GM19452 (cell line): ENCODE measurements at regions not wholly inside any gene's neighbourhood (a gene's known extent, or its start where the extent isn't known, plus 50 kb on each side); places are given as distances from the start of the nearest gene placed in this dataset.

Experiments used
- ATAC-seq: cut with Tn5 transposase; IDR thresholded peaks from one replicate; pipeline ENCODE4 v1.9.1; 2021; ENCODE audit not compliant: unreplicated experiment

DNA sequence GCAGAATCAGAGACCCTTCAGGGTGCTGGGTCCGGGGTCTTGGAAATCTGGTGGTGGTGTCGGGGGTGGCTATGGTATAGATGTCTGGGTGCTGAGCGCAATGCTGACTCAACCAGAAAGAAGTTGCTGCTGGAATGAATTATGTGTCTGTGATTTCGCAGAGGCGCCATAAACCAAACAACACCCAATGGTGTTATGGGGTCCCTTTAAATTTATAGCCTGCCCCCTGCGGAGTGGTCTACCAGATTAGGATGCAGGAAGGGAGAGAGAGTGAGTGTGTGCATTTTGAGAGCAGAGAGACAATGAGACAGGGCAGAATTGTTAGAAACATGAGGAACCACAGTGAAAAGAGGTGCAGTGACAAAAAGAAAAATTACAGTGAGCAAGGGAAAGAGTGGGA, 100.7 kb upstream of the CDH11 start:
- no peak for ATAC-seq

DNA sequence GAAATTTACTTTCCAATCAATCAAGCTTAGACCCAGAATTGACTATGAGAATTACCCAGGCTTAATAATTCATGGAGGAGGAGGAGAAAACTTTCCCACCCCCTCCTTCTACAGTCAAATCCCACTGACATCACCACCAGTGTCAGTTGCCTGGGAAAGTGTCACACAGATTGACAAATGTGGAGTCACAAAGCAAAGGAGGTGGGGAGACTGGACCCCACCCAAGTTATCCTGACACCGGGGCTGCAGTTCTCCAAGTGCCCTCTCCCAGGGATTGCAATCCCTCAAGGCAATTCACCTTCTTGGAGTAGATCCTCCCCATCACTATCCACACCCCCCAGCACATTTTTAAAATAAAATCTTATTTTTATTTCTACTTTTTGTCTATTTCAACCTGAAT, 100.2 kb upstream of the CDH11 start:
- ATAC-seq, result no peak

DNA sequence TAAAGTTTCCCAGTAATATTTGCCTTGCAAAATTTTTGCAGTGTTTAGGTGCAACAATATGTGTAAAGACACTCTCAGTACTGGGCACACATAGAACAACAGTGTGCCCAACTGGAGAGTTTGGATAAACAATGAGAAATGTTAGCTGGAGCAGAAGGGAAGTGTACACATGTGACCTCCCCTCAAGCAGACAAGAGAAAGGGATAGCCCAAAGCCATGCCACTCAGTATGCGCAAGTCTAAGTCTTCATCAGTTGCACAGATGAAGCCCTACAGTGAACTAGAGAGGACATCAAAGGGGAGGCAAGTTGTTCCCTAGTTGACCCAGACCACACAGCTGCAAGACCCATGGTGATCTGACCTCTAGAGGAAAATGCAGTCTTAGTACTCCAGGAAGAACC, 97.9 kb upstream of the CDH11 start:
- ATAC-seq, result no peak

DNA sequence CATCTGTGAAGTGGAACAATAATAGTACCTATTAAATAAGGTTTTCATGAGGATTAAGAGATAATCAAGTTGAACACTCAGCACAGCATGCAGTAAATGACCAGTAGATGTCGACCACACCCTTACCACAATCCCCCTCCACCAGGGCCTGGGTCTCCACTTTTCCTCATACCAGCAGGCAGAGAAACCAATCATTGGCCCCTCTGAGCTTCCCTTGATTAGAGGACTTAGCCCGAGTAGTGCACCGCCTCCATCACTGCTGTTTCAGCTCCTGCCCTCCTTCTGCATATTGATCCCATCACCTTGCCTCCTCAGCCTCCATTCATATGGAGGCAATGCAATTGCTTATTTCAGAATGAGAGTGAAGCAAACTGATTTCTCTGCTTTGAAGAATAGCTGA, 96.5 kb upstream of the CDH11 start:
- no peak for ATAC-seq

DNA sequence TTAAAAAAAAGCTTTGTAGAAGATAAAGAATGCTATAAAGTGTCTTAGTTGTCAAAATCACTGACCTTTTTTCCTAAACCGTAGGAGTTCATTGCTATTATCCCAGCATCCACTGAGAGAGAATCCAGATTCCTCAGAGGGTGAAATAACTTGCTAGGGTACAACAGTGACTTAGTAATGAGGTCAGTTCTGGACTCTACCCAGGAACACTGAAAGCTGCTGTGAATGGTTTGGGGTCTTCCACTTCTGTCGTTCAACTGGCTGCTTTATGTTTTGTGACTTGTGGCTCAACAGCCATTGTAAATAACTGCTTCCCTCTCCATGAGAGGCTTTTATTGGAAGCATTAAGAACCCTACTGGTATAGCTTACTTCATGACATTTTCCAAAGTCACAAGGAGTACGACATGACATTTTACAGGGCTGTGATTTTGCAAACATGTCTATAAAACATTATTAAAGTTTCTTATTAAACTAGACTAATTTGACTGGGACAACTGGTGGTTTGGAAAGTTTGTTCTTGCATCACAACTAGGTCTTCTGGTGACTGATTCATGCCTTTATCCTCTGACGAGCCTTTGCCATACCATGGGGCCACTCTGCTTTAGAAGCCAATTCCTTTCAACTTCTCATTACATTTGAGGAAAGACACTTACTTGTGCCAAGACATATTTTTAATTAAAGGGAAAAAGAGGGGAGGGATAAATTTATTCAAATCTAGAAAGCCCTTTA, 92.2 kb upstream of the CDH11 start:
- no peak for ATAC-seq

DNA sequence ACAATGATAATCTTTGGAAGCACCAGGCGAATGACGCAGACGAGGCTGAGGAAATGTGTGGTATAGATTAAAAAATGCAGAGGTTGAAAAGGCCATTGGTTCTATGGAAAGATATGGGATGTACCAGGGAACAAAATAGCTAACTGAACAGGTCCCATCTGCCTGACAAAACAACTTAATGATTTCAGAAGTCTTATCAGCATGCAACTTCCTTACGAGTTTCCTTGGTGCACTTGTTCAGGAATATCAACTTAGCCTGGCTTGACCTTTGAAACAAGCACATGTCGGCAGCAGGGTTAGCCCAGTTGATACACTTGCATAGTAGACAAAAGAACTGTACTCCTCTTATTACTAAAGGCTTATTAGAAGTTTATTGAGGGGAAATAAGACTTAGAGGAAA, 90.9 kb upstream of the CDH11 start:
- no peak for ATAC-seq

DNA sequence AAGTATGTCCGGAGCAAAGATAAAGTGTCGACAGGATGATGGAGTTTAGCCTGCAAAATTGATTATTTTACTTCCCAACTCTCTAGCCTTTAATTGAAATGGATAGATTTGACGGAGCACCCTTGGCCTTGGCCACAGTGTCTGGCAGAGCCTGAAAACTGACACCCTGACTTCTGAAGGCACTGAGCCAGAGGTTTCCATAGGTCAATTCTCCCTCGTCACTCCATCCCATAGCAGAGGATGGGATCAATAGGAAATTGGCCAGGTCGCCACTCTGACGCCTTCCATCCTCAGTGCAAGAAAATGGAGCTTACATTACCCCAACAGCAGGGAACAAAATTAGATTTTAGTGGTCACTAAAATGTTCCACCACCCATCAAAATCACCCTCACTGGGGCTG, 90.4 kb upstream of the CDH11 start:
- ATAC-seq, result no peak

DNA sequence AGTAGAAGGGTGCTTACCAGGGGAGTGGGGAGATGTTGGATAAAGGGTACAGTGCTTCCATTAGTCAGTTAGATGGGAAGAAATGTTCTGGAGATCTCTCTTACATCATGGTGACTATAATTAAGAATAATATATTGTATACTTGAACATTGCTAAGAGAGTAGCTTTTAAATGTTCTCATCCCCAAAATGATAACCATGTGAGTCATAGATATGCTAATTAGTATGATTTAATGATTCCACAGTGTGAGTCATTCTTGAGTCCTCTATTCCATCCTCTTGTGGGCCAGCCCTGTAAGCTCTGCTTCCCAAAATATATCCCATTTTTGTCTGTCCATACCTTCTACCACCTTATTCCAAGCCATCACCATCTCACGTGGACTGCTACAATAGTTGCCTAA, 80.6 kb upstream of the CDH11 start:
- no peak for ATAC-seq

DNA sequence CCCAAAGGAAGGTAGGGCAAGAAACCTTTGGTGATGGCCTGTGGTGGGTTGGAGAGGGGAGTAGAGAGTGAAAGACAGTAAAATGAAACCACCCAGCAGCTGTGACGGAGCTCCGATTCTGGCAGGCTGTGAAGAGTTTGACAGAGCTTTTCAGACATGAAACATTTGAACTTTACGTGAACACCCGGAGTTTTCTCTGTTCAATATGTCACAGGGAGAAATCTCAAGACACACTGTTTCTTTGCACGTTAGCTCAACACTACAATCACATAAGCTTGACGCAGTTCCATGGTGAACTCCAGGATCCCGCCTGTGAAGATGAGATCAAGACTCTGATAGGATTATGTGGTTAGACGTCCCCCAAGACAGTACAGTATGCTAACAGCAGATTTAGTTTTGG, 79.6 kb upstream of the CDH11 start:
- ATAC-seq, result no peak

DNA sequence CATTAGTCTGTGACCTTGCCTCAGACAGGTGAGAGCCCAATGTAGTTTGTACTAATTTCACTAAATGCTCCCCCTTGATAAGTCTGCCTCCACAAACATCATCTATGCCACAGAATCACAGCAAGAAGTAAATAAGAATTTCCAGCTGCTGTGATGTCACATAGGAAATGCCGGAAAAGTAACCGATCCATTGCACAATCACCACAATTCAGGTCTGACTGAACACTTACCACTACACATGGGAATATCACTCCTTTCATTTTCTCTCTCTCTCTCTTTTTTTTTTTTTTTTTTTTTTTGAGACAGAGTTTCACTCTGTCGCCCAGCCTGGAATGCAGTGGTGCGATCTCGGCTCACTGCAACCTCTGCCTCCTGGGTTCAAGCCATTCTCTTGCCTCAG, 79.0 kb upstream of the CDH11 start:
- no peak for ATAC-seq

DNA sequence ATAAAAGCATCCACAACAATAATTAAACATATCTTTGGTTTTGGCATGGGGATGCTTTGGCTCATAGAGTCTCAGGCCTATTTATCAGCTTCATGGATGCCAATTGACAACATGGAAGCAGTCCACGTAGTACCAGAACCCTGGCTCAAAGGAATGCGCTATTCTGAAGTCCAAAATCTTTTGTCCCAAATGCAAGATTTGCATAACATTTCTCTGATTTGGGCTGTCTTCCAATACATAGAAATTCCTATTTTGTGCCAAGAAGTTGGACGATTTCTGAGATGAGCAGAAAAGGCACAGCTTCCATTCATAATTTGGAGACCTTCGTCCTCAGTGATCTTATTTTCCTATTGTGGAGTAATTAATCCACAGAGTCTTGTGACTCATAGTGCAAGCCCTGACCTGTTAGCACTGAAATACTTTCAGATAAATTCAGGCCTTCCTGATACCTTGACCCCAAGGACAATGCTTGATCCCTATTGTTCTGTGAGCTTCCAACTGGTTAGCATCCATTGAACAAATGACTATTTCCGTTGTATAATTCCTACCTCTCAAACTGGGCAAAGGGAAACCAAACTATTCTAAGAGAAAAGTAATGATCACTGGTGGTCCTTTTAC, 78.4 kb upstream of the CDH11 start:
- ATAC-seq, result no peak

DNA sequence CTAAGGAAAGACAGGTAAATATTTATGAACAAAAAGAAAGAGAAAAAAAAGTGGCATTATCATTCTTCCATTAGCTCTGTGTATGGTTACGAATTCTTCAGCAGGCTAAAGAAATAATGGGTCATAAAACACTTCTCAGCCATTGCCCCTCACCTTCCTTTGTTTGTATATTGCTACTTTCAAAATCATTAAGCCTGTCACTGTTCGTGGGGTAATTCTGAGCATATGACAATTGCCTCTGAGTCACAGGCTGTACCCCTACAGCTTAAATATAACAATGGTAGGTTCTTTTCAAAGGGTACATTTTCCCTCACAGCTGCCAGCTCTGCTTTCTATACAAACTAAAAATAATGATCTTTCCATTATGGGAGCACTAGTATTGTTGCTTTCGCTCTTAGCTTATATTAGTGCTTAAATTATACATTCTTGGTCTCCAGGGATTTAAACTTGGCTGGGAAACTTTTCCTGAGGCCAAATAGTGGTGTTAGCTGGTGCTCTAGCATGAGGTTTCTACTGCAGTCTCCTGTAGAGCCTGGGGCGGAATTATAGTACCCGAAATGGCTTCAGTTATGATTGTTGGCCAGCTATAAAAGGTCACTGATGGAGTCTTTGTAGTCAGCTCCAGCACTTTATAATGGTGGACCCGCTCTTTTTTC, 74.7 kb upstream of the CDH11 start:
- ATAC-seq, result no peak

DNA sequence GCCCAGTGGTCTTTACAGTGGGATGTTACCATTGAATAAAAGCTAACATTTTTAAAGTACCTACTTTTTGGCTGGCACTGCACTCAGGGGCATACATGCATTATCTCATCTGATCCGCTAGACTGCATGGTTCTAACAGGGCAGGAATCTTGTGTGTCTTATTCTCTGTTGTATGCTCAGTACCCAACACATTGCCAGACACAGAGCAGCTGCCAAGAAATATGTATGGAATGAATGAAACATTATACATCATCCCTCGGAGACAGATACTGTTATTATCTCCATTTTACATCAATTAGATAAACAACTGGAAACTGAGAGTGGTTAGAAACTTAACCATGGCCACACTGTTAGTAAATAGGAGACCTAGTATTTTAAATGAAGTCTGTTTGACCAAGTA, 74.1 kb upstream of the CDH11 start:
- ATAC-seq, result no peak

DNA sequence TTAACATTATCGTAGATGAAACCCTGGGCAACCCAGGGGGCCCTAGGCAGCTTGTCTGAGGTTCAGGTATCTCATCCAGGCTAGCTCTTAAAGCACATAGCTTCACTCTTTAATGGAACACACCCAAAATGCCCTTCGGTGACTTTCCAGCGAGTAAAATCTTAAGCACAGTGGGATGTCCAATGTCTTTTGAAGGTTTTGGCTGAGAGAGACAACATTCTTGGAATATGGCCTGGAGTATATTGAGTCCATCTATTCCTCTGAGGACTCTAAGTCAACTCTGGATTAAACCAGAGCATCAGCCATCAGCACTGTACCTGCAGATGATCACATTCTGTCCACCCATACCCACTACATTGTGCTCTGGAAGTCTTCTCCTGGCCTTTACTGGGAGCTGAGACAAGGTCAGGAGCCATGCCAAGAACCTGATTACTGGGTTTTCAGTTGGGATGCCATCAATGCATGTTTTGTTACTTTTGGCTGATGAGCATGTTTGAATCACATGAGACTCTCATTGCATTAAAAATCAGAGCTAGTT, 63.4 kb upstream of the CDH11 start:
- no peak for ATAC-seq

DNA sequence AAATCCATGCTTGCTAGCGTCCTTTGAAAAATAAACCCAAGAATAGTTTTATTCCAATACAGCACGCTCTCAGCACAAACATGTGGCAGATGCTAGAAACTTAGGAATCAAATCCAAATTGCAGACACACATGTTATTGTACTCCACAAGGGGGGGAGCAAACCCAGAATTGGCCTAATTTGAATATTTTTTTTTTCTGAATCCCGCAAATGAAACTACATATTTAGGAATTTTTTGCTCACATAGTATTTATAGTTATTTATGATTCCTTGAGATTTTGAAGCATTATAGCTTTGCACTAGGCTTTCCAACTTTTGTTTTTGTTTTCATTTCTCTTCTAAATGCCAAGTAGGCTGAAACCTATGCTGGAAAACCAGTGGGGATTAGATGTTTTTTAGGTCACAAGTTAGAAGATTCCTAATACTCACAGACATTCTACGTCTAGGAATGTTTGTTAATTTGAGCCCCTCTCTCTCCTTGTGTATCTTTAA, 59.3 kb upstream of the CDH11 start:
- ATAC-seq, result no peak

DNA sequence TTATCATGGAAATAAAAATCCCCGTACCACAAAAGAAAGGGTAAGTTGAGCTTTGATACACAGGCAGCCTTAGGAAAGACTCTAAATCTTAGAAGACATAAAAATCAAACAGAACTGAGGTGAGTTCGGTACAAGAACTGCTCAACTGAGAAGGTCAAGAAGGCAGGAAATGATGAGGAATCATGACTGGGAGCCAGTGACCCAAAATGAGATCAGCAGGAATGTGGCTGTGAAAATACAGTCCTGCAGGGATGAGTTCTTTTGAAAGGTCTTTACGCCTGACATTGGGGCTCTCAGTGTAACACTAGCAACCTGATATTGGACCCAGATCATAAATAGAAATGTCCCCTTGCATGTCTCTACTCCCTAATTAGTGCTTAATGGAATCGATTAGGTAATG, 56.3 kb upstream of the CDH11 start:
- no peak for ATAC-seq

DNA sequence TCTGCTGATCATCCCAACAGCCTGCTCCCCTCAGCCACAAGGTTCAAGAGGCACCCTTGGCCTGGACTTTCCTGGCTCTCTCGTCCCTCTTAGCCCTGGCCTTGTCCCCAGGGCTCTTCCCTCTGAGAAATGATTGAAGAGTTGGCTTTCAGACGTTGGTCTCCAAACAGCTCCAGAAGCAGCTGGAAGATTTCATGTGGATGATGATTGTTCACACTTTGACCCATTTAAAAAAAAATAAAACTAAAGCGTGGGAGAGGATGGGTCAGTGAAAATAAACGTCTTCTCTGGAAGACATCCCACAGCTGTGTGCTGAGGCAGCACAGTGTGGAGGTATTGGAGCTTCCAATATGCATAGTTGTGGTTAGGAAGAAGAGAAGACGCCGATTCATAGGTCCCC, 54.7 kb upstream of the CDH11 start:
- no peak for ATAC-seq

DNA sequence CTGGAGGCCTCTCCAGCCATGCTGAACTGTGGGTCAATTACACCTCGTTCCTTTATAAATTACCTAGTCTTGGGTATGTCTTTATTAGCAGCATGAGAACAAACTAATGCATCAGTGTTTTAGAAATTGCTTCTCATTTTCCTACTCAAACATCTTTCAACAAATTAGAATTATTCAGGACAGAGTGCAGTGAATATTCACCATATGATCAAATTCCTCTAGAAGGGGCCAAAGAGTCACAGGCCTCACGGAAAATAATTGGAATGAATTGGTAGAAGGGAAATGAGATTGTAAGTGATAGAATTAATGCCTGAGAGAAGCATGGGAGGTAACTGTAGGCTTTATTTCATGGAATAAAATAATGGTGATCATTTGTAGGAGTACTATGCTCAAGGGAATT, 50.5 kb upstream of the CDH11 start:
- ATAC-seq, result no peak
